ENCODE measurements at regions not wholly inside any gene's neighbourhood (a gene's known extent, or its start where the extent isn't known, plus 50 kb on each side); places are given as distances from the start of the nearest gene placed in this dataset.

GRCh38 chr4:110798687-110799086 lies 175.8 kb upstream of the PITX2 start:
- H3K27me3 ChIP-seq (replicated peaks in 1 of 4; ENCODE audit: control insufficient read depth in 3 of 4, extremely low read depth in 1 of 4, insufficient read depth in 3 of 4, low read length in 3 of 4): no peaks in the 10 kb centered on the region
- H3K4me1 ChIP-seq (replicated peaks in 1 of 4; ENCODE audit: control insufficient read depth in 3 of 4, insufficient read depth in 4 of 4, low read length in 3 of 4): peaks cover 0 to 5% (median 0%) of the 10 kb centered on the region in 4 experiments; a peak in 2 of 7 replicates
- no peak for TF ChIP-seq ATF3 (IDR thresholded peaks at IDR 0.05; ENCODE audit: insufficient read depth, low read depth, low read length)
- no peak for TF ChIP-seq RBBP5 (IDR thresholded peaks at IDR 0.05; ENCODE audit: borderline replicate concordance, low read depth, low read length)
- no peak for TF ChIP-seq POLR2AphosphoS5 (IDR thresholded peaks at IDR 0.05; ENCODE audit: low read depth, low read length)
- TF ChIP-seq TCF12 (IDR thresholded peaks at IDR 0.05; ENCODE audit: low read depth, low read length): no peak
- no peak for TF ChIP-seq SIX5 (IDR thresholded peaks at IDR 0.05; ENCODE audit: low read depth, low read length)
- no peak for TF ChIP-seq MAX (IDR thresholded peaks at IDR 0.05)
- TF ChIP-seq TAF7 (optimal IDR thresholded peaks at IDR 0.05; ENCODE audit: borderline replicate concordance, low read depth, low read length): no peak
- H3K23me2 ChIP-seq (ENCODE audit: low read depth, low read length): no peaks in the 10 kb centered on the region; the same call in 1 of the 2 replicates
- no peaks in the 10 kb centered on the region for H3K36me3 ChIP-seq (ENCODE audit: control insufficient read depth in 2 of 4, insufficient read depth in 4 of 4, low read length in 3 of 4)
- no peak overlapping the region for H2BK15ac ChIP-seq (ENCODE audit: low read length)
- no peak overlapping the region for H4K91ac ChIP-seq (replicated peaks; ENCODE audit: insufficient read length, low read length)
- no peak overlapping the region for H4K5ac ChIP-seq (ENCODE audit: insufficient read length, low read depth, low read length)
- ChIA-PET POLR2A (ENCODE audit: partially characterized antibody) (no interaction called here), CTCF (ENCODE audit: partially characterized antibody) (no interaction called here)
- no peak overlapping the region for H3K27ac ChIP-seq (ENCODE audit: low read depth, low read length)
- H3K56ac ChIP-seq (replicated peaks; ENCODE audit: insufficient read length, low read depth, low read length): no peak overlapping the region
- H3K4me3 ChIP-seq (ENCODE audit: extremely low read depth in 1 of 4, insufficient read depth in 2 of 4, low read depth in 3 of 4, low read length in 4 of 4): no peak overlapping the region
- no peak overlapping the region for H3K9ac ChIP-seq (replicated peaks in 1 of 4; ENCODE audit: extremely low read depth in 1 of 4, low read depth in 3 of 4, low read length in 3 of 4)
- FAIRE-seq: no peak
- no peak overlapping the region for H2BK120ac ChIP-seq (replicated peaks; ENCODE audit: low read depth, low read length)
- H3K79me1 ChIP-seq (ENCODE audit: low read depth, low read length): no peaks in the 10 kb centered on the region
- H4K8ac ChIP-seq (ENCODE audit: extremely low read depth, insufficient read depth, low read length): no peak overlapping the region
- H3K18ac ChIP-seq (ENCODE audit: extremely low read depth, low read length): no peak overlapping the region
- H4K20me1 ChIP-seq (replicated peaks in 1 of 2; ENCODE audit: control insufficient read depth in 1 of 2, insufficient read depth in 2 of 2, low read length in 2 of 2): no peaks in the 10 kb centered on the region
- WGBS, 2 experiments (ENCODE audit: extremely low coverage in 1 of 2, insufficient coverage in 1 of 2, insufficient read length in 1 of 2, insufficient replicate concordance in 2 of 2, low coverage in 1 of 2, low lambda C conversion rate in 2 of 2, missing lambda C conversion rate in 1 of 2): 82% methylated on average over 13 of the region's 13 CpGs; no CpG with 5 or more reads in 1 of the 2 experiments
- no peak overlapping the region for H3K14ac ChIP-seq (ENCODE audit: insufficient read length)
- no peak overlapping the region for H2BK5ac ChIP-seq (ENCODE audit: low read depth, low read length)
- no peak overlapping the region for H2BK20ac ChIP-seq (ENCODE audit: low read length)
- no peaks in the 10 kb centered on the region for H3K79me2 ChIP-seq (ENCODE audit: control insufficient read depth in 1 of 2, insufficient read depth in 2 of 2, low read length in 2 of 2)
- H3K4me2 ChIP-seq (ENCODE audit: insufficient read depth in 1 of 2, low read depth in 2 of 2, low read length in 2 of 2): no peak overlapping the region
- no peak overlapping the region for H2AFZ ChIP-seq (ENCODE audit: low read length)
- no peaks in the 10 kb centered on the region for H3K9me3 ChIP-seq (ENCODE audit: insufficient read depth in 2 of 2, low read depth in 1 of 2, low read length in 1 of 2)
- no peak for DNase-seq (ENCODE audit: low read depth in 1 of 2, low spot score in 2 of 2)
- no peak overlapping the region for H3K4ac ChIP-seq (replicated peaks; ENCODE audit: insufficient read length, low read depth, low read length)
- no peak overlapping the region for H2AK5ac ChIP-seq (ENCODE audit: low read depth, low read length)
- H2BK12ac ChIP-seq (ENCODE audit: low read depth, low read length): no peak overlapping the region
- no peak overlapping the region for H3K23ac ChIP-seq (ENCODE audit: insufficient read length)
